ENCODE measurements at regions not wholly inside any gene's neighbourhood (a gene's known extent, or its start where the extent isn't known, plus 50 kb on each side); places are given as distances from the start of the nearest gene placed in this dataset.

DNA sequence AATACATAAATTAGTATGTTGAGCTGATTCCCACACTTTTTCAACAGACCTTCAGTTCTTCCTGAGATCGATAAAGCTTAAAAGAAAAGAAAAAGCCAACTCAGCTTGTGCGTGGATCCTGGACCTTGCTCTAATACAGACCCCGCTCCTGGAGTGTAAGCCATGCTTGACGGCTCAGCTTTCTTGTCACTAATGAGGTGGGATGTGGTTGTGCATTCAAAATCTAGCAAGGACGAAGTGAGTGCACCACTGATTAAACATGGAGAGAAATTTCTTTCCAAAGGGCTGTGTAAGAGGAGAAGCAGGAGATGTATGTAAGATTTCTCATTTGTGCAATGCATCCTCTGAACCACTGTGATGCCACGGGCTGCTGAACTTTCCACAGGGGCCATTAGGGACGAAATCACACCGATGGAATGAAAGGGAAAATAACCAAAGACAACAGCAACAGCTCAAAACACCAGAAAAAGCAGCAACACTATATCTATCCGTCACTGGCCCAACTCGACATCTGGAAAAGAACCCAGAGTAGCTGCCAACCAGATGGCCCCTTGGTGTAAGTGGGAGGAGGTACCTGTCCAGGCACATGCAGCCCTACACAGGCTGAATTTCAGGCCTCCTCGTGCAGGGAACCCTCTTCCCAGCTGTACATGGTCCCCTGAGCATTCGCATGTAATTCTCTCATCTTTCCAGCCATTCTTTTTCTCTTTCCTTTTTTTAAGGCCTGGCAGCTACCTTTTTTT, 178.9 kb downstream of the SREK1 start:
- 77% methylated on average over 12 of the region's 12 CpGs for WGBS
- no peak overlapping the region for H3K27ac ChIP-seq (replicated peaks in 1 of 4)
- no peaks in the 10 kb centered on the region for H3K9me3 ChIP-seq
- TF ChIP-seq POLR2AphosphoS5 (IDR thresholded peaks at IDR 0.05) (no peak), EP300 (IDR thresholded peaks at IDR 0.05) (no peak), POLR2A (IDR thresholded peaks at IDR 0.05; ENCODE audit: low read depth) (no peak)
- TF ChIP-seq, protein P1, sequence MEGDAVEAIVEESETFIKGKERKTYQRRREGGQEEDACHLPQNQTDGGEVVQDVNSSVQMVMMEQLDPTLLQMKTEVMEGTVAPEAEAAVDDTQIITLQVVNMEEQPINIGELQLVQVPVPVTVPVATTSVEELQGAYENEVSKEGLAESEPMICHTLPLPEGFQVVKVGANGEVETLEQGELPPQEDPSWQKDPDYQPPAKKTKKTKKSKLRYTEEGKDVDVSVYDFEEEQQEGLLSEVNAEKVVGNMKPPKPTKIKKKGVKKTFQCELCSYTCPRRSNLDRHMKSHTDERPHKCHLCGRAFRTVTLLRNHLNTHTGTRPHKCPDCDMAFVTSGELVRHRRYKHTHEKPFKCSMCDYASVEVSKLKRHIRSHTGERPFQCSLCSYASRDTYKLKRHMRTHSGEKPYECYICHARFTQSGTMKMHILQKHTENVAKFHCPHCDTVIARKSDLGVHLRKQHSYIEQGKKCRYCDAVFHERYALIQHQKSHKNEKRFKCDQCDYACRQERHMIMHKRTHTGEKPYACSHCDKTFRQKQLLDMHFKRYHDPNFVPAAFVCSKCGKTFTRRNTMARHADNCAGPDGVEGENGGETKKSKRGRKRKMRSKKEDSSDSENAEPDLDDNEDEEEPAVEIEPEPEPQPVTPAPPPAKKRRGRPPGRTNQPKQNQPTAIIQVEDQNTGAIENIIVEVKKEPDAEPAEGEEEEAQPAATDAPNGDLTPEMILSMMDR (IDR thresholded peaks at IDR 0.05) = no peak
- H3K36me3 ChIP-seq = no peaks in the 10 kb centered on the region
- intact Hi-C loops (cut with DNase I) = no loop called here
- no peak for DNase-seq (ENCODE audit: extremely low spot score)
- no peaks in the 10 kb centered on the region for H3K27me3 ChIP-seq
- no peak overlapping the region for H3K4me3 ChIP-seq
- peaks cover 0 to 2% (median 0%) of the 10 kb centered on the region in 4 donors for H3K4me1 ChIP-seq

DNA sequence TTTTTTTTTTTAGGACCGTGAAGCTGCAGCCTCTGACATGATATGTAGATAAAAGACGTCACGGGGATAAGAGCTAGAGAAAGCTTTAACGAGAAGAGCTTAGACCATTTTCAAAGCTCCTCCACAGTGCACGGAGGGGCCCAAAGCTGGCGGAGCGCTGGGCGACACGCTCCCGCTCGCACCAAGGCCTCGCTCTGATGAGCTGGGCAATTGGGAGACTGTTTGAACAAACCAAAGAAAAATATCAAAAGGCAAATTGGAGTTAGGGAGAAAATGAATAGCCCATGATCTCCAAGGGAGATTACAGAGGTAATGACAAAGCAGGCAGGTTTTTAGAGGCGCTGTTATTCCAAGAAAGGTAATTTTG, 179.4 kb downstream of the SREK1 start:
- Histone ChIP-seq H3K36me3 (no peaks in the 10 kb centered on the region), H3K4me1 (peaks cover 0 to 2% (median 0%) of the 10 kb centered on the region in 4 donors), H3K4me3 (no peak overlapping the region), H3K27ac (replicated peaks in 1 of 4) (no peak overlapping the region), H3K27me3 (no peaks in the 10 kb centered on the region), H3K9me3 (no peaks in the 10 kb centered on the region)
- 71% methylated on average over 13 of the region's 13 CpGs for WGBS
- intact Hi-C loops (cut with DNase I) = no loop called here
- TF ChIP-seq EP300 (IDR thresholded peaks at IDR 0.05) (no peak), POLR2AphosphoS5 (IDR thresholded peaks at IDR 0.05) (no peak), POLR2A (IDR thresholded peaks at IDR 0.05; ENCODE audit: low read depth) (no peak)
- TF ChIP-seq, protein P1 (IDR thresholded peaks at IDR 0.05) = no peak
- DNase-seq (ENCODE audit: extremely low spot score) = no peak

DNA sequence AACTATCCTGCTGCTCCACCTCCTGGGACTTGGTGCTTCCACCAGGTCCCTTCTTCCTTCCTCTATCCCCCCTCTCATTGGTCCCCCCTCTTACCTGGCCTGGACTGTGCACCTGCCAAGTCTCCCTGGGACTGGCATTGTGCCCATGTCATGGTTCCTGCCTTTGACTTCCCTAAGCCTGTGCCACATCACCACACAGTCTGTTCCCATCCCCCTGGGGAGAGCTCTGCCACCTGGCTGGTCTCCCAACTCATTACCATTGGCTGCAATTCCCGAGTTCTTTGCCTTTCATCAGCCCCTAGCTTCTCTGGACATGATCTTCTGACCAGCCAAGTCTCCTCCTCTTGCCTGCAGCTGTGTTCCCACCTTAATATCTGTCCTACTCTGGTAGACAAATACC, 180.3 kb downstream of the SREK1 start:
- DNase-seq (ENCODE audit: extremely low spot score) = no peak
- H3K27ac ChIP-seq (replicated peaks in 1 of 4) = no peak overlapping the region
- H3K4me3 ChIP-seq = no peak overlapping the region
- H3K36me3 ChIP-seq = no peaks in the 10 kb centered on the region
- WGBS = 29% methylated on average over 1 of the region's 1 CpG
- H3K9me3 ChIP-seq = no peaks in the 10 kb centered on the region
- peaks cover 0 to 2% (median 0%) of the 10 kb centered on the region in 4 donors for H3K4me1 ChIP-seq
- no peaks in the 10 kb centered on the region for H3K27me3 ChIP-seq
- no peak for TF ChIP-seq POLR2A (IDR thresholded peaks at IDR 0.05; ENCODE audit: low read depth)
- intact Hi-C loops (cut with DNase I) = no loop called here

DNA sequence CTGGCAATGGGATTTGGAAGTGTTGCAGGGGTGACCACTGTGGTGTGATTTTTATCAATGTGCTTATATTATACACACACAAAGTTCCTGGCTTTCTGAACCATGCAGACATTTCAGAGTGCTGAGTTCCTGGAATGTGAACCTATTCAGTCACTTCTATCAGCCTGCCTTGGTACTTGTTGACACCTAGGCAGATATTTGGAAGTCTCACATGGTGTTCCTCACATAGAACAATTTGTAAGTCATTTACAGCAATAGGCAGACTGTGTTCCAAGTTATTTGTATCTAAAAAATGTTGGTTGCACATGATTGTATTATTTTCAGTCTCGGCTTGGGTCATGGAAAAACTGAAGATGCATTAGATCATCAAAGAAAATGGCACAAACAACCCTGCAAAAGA, 182.2 kb downstream of the SREK1 start:
- no peak for DNase-seq (ENCODE audit: extremely low spot score)
- H3K36me3 ChIP-seq = no peaks in the 10 kb centered on the region
- 77% methylated on average over 1 of the region's 1 CpG for WGBS
- H3K4me1 ChIP-seq = peaks cover 0 to 2% (median 0%) of the 10 kb centered on the region in 4 donors
- H3K9me3 ChIP-seq = no peaks in the 10 kb centered on the region
- no peaks in the 10 kb centered on the region for H3K27me3 ChIP-seq
- no peak overlapping the region for H3K27ac ChIP-seq (replicated peaks in 1 of 4)
- intact Hi-C loops (cut with DNase I) = no loop called here
- H3K4me3 ChIP-seq = no peak overlapping the region
- TF ChIP-seq, protein P1 (IDR thresholded peaks at IDR 0.05) = no peak
- TF ChIP-seq POLR2AphosphoS5 (IDR thresholded peaks at IDR 0.05) (no peak), POLR2A (IDR thresholded peaks at IDR 0.05; ENCODE audit: low read depth) (no peak), EP300 (IDR thresholded peaks at IDR 0.05) (no peak)

DNA sequence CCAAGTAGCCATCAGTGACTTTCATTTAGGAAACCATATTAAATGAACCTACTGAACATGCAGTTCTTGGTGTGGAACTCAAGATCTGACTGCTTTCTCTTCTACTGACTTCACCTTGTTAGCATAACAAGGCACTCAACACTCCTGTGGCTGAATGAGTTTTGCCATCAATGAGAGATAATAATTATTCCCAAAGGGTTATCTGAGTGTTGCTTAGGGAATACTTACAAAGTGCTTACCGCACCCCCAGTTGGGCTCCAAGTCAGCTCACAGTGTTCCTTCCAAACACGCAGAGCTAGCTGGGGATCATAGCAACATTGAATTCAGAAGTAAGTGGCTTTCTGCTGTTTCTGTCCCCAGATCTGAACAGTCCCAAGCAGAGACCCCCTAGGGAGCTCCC, 182.9 kb downstream of the SREK1 start:
- Histone ChIP-seq H3K36me3 (no peaks in the 10 kb centered on the region), H3K27me3 (no peaks in the 10 kb centered on the region), H3K9me3 (no peaks in the 10 kb centered on the region), H3K4me3 (no peak overlapping the region), H3K4me1 (peaks cover 0 to 2% (median 0%) of the 10 kb centered on the region in 4 donors), H3K27ac (replicated peaks in 1 of 4) (no peak overlapping the region)
- TF ChIP-seq POLR2AphosphoS5 (IDR thresholded peaks at IDR 0.05) = no peak
- intact Hi-C loops (cut with DNase I) = no loop called here
- DNase-seq (ENCODE audit: extremely low spot score) = no peak
- WGBS = 94% methylated on average over 2 of the region's 2 CpGs

DNA sequence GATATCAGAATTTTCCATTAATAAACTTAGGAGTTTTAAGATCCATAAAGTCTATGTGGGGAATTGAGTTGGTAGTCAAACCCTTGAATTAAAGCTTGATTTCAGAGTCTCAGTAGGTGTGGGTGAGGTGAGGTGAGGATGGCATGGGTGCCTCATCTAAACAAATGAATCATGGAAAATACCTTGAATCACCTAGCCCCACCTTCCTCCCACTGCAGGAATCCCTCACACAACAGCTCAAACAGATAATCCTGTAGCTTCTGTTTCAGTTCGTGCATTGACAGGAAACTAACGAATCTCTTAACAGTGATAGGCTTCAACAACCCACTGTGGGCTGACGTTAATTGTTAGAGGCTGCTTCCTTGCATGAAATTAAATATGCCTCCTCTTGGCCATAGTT, 185.0 kb downstream of the SREK1 start:
- H3K27me3 ChIP-seq = no peaks in the 10 kb centered on the region
- intact Hi-C loops (cut with DNase I) = no loop called here
- DNase-seq (ENCODE audit: extremely low spot score) = no peak
- H3K4me3 ChIP-seq = no peak overlapping the region
- H3K4me1 ChIP-seq = peaks cover 0 to 6% (median 0%) of the 10 kb centered on the region in 4 donors
- no peaks in the 10 kb centered on the region for H3K9me3 ChIP-seq
- TF ChIP-seq EP300 (IDR thresholded peaks at IDR 0.05) = no peak
- TF ChIP-seq, protein P1 (IDR thresholded peaks at IDR 0.05) = no peak
- TF ChIP-seq POLR2AphosphoS5 (IDR thresholded peaks at IDR 0.05) = no peak
- TF ChIP-seq POLR2A (IDR thresholded peaks at IDR 0.05; ENCODE audit: low read depth) = no peak
- no peak overlapping the region for H3K27ac ChIP-seq (replicated peaks in 1 of 4)
- WGBS = 73% methylated on average over 3 of the region's 3 CpGs
- H3K36me3 ChIP-seq = no peaks in the 10 kb centered on the region
